ENCODE measurements at regions not wholly inside any gene's neighbourhood (a gene's known extent, or its start where the extent isn't known, plus 50 kb on each side); places are given as distances from the start of the nearest gene placed in this dataset.

GRCh38 chr7:130996205-130996832 is 262.3 kb upstream of the KLF14 start:
- DNase-seq (ENCODE audit: low read depth): no peak

- no peak for DNase-seq (ENCODE audit: low read depth)
These were observed 262.8 kb upstream of the KLF14 start for GRCh38 chr7:130996833-130997231.

GRCh38 chr7:130998993-130999602 is 265.1 kb upstream of the KLF14 start:
- no peak for DNase-seq (ENCODE audit: low read depth)

GRCh38 chr7:130999926-131000325 is 265.9 kb upstream of the KLF14 start:
- DNase-seq (ENCODE audit: low read depth): no peak

- no peak for DNase-seq (ENCODE audit: low read depth)
These were observed 266.4 kb upstream of the KLF14 start for GRCh38 chr7:131000389-131000788.

- DNase-seq (ENCODE audit: low read depth): no peak
These were observed 266.9 kb upstream of the KLF14 start for GRCh38 chr7:131000873-131001272.

GRCh38 chr7:131002600-131002999 is 268.6 kb upstream of the KLF14 start:
- DNase-seq (ENCODE audit: low read depth): no peak

- no peak for DNase-seq (ENCODE audit: low read depth)
These were observed 269.6 kb upstream of the KLF14 start for GRCh38 chr7:131003634-131004033.

GRCh38 chr7:131004371-131004770 is 270.4 kb upstream of the KLF14 start:
- DNase-seq (ENCODE audit: low read depth): no peak

- DNase-seq (ENCODE audit: low read depth): peak; percentile 66
These were observed 273.7 kb upstream of the KLF14 start for GRCh38 chr7:131007439-131008330.

- DNase-seq (ENCODE audit: low read depth): no peak
These were observed 275.1 kb upstream of the KLF14 start for GRCh38 chr7:131008840-131009711.

- DNase-seq (ENCODE audit: low read depth): no peak
These were observed 276.2 kb upstream of the KLF14 start for GRCh38 chr7:131010029-131010716.

- no peak for DNase-seq (ENCODE audit: low read depth)
These were observed 276.9 kb upstream of the KLF14 start for GRCh38 chr7:131010717-131011431.

GRCh38 chr7:131011432-131011742 is 277.4 kb upstream of the KLF14 start:
- no peak for DNase-seq (ENCODE audit: low read depth)

GRCh38 chr7:131011976-131012375 is 278.0 kb upstream of the KLF14 start:
- peak; percentile 84 for DNase-seq (ENCODE audit: low read depth)

- no peak for DNase-seq (ENCODE audit: low read depth)
These were observed 278.5 kb upstream of the KLF14 start for GRCh38 chr7:131012477-131013031.

- DNase-seq (ENCODE audit: low read depth): no peak
These were observed 279.7 kb upstream of the KLF14 start for GRCh38 chr7:131013716-131014115.

GRCh38 chr7:131014906-131015656 is 281.1 kb upstream of the KLF14 start:
- no peak for DNase-seq (ENCODE audit: low read depth)

GRCh38 chr7:131015657-131015958 is 281.6 kb upstream of the KLF14 start:
- DNase-seq (ENCODE audit: low read depth): no peak

- DNase-seq (ENCODE audit: low read depth): no peak
These were observed 282.2 kb upstream of the KLF14 start for GRCh38 chr7:131016230-131016629.
